ENCODE measurements at regions not wholly inside any gene's neighbourhood (a gene's known extent, or its start where the extent isn't known, plus 50 kb on each side); places are given as distances from the start of the nearest gene placed in this dataset.

GRCh38 chr11:45341372-45341771 lies 55.2 kb upstream of the SYT13 start:
- no peak for DNase-seq

DNA sequence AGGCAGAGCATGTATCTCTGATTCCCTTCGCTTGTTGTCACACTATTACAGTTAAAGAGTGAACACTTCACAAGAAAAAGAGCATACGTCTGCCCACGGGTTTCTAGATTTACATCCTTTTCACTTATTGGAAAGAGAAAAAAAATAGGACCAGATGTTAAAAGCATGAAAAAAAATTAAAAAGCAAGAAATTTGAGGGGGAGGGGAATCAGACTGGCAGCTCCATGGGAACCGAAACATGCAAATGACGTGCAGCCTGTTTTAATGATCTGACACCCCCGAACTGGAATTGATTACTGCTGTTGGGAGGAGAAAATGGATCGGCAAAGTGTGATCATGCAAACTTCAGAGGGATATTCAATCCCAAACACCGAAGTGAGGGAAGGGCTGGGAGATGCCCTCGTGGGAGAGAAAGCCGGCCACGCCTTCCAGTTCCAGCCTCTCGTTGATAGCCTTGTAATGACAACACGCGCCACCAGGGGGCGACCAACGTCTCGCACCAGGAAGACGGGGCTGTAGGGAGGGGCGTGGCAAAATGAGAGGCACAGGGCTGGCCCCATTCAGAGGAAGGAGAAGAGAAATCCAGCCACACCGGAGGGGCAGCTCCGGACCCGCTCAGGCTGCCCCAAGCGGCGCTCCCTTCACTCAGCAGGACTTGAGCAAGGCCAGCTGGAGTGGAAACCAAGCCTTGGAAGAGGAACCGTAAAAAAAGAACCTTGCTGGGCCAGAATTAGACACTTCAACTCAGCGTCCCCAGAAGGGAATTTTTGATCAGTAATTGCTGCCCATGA lies 53.8 kb upstream of the SYT13 start:
- peak; percentile 63 for DNase-seq

DNA sequence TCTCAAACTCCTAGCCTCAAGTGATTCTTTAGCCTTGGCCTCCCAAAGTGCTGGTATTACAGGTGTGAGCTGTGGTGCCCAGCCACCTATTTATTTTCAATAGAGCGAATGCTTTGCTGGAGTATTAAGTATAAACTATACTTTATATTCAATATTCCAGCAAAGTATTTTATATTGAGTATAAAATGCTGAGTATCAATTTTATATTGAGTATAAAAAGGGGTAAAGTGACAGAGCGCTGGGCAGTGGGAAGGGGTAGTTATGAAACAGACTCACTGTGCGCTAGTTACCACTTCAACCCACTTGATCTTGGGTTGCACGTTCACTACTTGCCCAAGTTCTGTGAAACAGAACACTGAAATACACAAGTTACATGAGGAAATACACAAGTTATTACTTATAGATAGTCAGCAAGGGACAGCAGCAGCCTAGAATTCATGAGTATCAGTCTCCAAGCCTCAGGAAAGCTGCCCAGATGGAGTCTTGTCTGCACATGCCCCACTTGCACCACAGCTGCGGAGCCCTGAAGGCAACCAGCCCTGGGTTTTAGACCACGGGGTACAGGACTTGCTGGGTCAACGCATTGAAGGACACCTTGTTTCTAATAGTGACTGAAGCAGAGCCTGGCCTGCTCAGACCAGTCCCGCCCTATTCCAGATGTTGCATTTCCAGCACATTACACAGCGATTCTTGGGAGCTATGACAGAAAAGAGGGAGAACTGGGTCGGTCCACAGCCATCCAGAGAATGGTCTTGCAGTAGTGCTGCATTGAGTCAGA lies 51.6 kb upstream of the SYT13 start:
- no peak for DNase-seq

GRCh38 chr11:45336136-45336535 lies 50.0 kb upstream of the SYT13 start:
- no peak for DNase-seq
